ENCODE measurements at regions not wholly inside any gene's neighbourhood (a gene's known extent, or its start where the extent isn't known, plus 50 kb on each side); places are given as distances from the start of the nearest gene placed in this dataset.
A peak's percentile ranks its signal among the peaks of the same experiment; 100 is the strongest.
"Not testable (repeated sequence)": the region's sequence is repeated elsewhere in the genome, so short reads cannot be mapped to it uniquely, and the experiment has no call there.

DNA sequence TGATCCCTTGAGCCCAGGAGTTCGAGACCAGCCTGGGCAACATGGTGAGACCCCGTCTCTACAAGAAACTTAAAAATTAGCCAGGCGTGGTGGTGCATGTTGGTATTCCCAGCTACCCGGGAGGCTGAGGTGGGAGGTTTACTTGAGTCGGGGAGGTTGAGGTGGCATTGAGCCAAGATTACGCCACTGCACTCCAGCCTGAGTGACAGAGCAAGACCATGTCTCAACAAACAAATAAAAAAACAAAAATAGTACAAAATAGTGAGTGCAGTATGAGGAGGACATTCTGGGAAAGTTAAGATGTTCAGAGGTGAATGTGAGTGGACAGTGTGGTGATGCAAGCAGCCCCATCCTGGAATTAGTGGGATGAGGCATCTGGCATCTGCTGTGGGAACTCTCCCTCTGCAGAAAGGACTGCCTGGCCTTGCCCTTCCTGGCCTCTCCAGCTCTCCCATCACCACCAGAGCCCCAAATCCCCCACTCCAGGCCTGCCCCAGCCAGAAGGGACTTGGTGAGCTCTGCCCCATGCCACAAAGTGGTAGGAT is 96.6 kb upstream of the PARD3 start:
- H3K27ac ChIP-seq, result no peak overlapping the region
- no peak overlapping the region for H3K4me3 ChIP-seq
- H3K9ac ChIP-seq, result no peak overlapping the region
- H3K36me3 ChIP-seq, result no peaks in the 10 kb centered on the region
- H3K27me3 ChIP-seq, result no peaks in the 10 kb centered on the region
- peaks cover 0 to 27% (median 15%) of the 10 kb centered on the region in 10 experiments; a peak in 12 of 20 replicates for H3K4me1 ChIP-seq
- no peaks in the 10 kb centered on the region for H4K20me1 ChIP-seq
- H3K9me3 ChIP-seq (replicated peaks in 1 of 11), result no peaks in the 10 kb centered on the region
- no peak for TF ChIP-seq Cebpa-rat (IDR thresholded peaks at IDR 0.05)
- H3K4me2 ChIP-seq, result peak overlapping the region in 6 of 11 experiments; percentile 13 to 46 (median 28); a peak in 4 of 22 replicates

DNA sequence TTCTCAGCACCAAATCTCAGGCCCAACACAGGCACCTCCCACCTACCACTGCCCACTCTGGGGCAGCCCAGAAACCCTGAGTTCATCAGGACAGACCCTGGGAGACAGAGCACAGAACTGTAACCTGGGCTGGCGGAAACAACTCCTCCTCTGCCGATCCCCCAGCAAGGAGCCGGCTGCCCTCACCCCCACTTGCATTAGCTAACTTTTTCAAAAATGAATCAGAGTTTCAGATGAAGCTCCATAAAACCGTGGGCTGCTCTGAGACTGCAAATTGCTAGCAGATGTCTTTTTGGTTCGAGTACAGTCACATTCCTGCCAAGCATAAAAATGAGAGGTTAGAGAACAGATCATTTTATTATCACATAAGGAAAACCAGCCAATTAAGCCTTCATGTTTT is 93.4 kb upstream of the PARD3 start:
- H3K4me3 ChIP-seq, result no peak overlapping the region
- TF ChIP-seq Cebpa-rat (IDR thresholded peaks at IDR 0.05), result no peak
- H3K4me1 ChIP-seq, result peaks cover 0 to 27% (median 15%) of the 10 kb centered on the region in 10 experiments; a peak in 12 of 20 replicates
- H3K36me3 ChIP-seq, result no peaks in the 10 kb centered on the region
- H3K9me3 ChIP-seq (replicated peaks in 1 of 11), result no peaks in the 10 kb centered on the region
- peak overlapping the region in 1 of 11 experiments; percentile 49; a peak in 1 of 22 replicates for H3K4me2 ChIP-seq
- H3K27ac ChIP-seq, result no peak overlapping the region
- no peak overlapping the region for H3K9ac ChIP-seq
- H3K27me3 ChIP-seq, result no peaks in the 10 kb centered on the region
- H4K20me1 ChIP-seq, result no peaks in the 10 kb centered on the region

DNA sequence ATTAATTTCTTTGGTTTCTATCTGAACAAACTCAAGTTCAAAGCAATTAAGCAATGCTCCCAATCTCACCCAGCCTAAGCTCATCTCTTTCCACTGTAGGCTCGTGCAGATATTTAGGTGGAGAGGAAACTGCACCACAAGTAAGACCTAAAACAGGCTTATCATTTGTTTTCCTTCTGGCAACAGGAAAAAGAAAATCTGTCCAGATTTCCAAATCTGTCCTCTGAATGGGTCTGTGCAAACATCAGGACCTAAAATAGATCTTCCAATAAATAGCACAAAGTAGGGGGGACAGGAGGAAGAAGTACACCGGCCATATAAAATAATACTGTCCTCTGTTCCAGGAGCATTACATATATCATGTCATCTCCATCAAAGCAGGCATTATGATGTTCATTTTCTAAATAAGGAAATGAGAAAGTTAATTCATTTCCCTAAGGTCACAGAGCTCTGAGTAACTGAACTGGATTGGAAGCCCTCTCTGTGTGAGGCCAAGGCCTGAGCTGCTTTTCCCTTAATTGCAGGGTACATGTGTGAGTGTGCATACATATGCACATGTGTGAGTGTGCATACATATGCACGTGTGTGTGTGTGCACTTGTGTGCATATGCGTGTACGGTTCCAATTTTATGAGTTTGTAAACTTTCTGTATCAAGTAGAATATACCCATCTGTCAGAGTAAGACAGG is 92.8 kb upstream of the PARD3 start:
- no peak overlapping the region for H3K27ac ChIP-seq
- H3K4me1 ChIP-seq, result peaks cover 0 to 25% (median 14%) of the 10 kb centered on the region in 10 experiments; a peak in 12 of 20 replicates
- H3K4me2 ChIP-seq, result peak overlapping the region in 6 of 11 experiments; percentile 10 to 49 (median 37); a peak in 6 of 22 replicates
- H3K9me3 ChIP-seq (replicated peaks in 1 of 11), result no peaks in the 10 kb centered on the region
- no peak overlapping the region for H3K9ac ChIP-seq
- no peak for TF ChIP-seq Cebpa-rat (IDR thresholded peaks at IDR 0.05)
- no peaks in the 10 kb centered on the region for H3K27me3 ChIP-seq
- no peaks in the 10 kb centered on the region for H3K36me3 ChIP-seq
- H4K20me1 ChIP-seq, result no peaks in the 10 kb centered on the region
- H3K4me3 ChIP-seq, result no peak overlapping the region

- no peak for TF ChIP-seq Cebpa-rat (IDR thresholded peaks at IDR 0.05)
- Histone ChIP-seq H3K4me3 (no peak overlapping the region), H3K4me2 (no peak overlapping the region), H3K4me1 (peaks cover 0 to 14% (median 7%) of the 10 kb centered on the region in 10 experiments; a peak in 10 of 20 replicates), H3K27ac (no peak overlapping the region), H3K9ac (no peak overlapping the region), H3K27me3 (no peaks in the 10 kb centered on the region), H3K36me3 (no peaks in the 10 kb centered on the region), H4K20me1 (no peaks in the 10 kb centered on the region), H3K9me3 (replicated peaks in 1 of 11) (no peaks in the 10 kb centered on the region)
Measured at GRCh38 chr10:34906067-34906965, 91.2 kb upstream of the PARD3 start.

DNA sequence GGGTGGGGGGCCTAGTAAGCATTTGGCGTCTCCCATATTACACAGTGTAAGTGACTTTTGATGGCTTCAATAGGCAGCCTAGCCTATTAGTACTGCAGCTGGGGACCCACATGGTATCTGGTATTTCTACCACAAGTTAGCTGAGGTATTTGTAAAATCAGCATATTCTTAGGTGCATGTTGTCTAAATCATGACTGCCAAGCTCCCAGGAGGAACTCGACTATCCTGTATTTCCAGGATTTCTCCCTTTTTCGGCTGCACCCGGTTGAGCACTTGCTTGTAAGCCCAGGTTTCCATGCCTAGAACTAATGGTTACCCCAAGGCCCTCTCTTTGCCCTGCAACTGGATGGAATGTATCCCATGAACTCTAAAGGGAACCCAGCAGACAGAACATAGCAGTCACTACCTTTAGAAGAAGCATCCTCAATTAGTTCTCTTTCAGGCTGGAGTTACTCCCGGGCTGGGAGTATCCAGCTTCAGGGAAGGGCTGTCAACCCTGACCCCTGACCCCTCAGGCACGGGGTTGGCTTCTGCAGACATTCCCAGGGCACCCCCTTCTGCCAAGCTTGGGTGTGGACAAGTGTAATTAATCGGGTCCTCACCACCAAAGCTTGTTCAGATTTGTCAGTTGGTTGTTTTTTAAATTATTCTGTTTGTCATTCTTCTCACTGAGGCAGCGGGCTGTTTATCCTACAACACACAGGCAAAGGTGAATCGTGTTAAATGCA is 90.3 kb upstream of the PARD3 start:
- no peak overlapping the region for H3K27ac ChIP-seq

GRCh38 chr10:34904191-34904590 is 89.1 kb upstream of the PARD3 start:
- Histone ChIP-seq H3K9ac (no peak overlapping the region), H3K4me3 (no peak overlapping the region), H3K36me3 (no peaks in the 10 kb centered on the region), H3K9me3 (replicated peaks in 1 of 11) (no peaks in the 10 kb centered on the region), H3K4me2 (no peak overlapping the region), H4K20me1 (no peaks in the 10 kb centered on the region), H3K4me1 (peaks cover 0 to 14% (median 7%) of the 10 kb centered on the region in 10 experiments; a peak in 10 of 20 replicates), H3K27me3 (no peaks in the 10 kb centered on the region), H3K27ac (no peak overlapping the region)
- no peak for TF ChIP-seq Cebpa-rat (IDR thresholded peaks at IDR 0.05)

More for the DNA sequence above, 90.3 kb upstream of the PARD3 start:
- Histone ChIP-seq H3K9me3 (replicated peaks in 1 of 11) (no peaks in the 10 kb centered on the region), H3K9ac (no peak overlapping the region), H3K4me2 (no peak overlapping the region), H3K4me3 (no peak overlapping the region), H4K20me1 (no peaks in the 10 kb centered on the region), H3K36me3 (no peaks in the 10 kb centered on the region), H3K27me3 (no peaks in the 10 kb centered on the region), H3K4me1 (peaks cover 0 to 14% (median 7%) of the 10 kb centered on the region in 10 experiments; a peak in 10 of 20 replicates)
- TF ChIP-seq Cebpa-rat (IDR thresholded peaks at IDR 0.05), result no peak

DNA sequence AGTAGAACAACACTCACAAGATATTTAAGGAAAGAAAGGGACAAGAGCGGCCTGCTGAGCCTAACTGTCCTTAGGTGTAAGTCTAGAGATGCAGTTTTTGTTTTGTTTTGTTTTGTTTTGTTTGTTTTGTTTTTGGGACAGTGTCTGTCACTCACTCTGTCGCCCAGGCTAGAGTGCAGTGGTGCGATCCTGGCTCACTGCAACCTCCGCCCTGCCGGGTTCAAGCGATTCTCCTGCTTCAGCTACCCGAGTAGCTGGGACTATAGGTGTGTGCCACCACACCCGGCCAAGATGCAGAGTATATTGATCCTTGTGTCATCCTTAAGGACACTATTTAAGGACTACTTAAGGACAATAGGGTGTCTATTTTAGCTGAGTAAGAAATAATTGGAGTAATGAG is 84.1 kb upstream of the PARD3 start:
- Histone ChIP-seq H3K4me2 (no peak overlapping the region), H4K20me1 (no peaks in the 10 kb centered on the region), H3K9ac (no peak overlapping the region), H3K36me3 (no peaks in the 10 kb centered on the region), H3K27me3 (no peaks in the 10 kb centered on the region), H3K27ac (no peak overlapping the region), H3K4me1 (no peaks in the 10 kb centered on the region), H3K9me3 (replicated peaks in 1 of 11) (no peaks in the 10 kb centered on the region), H3K4me3 (no peak overlapping the region)
- TF ChIP-seq Cebpa-rat (IDR thresholded peaks at IDR 0.05), result no peak

DNA sequence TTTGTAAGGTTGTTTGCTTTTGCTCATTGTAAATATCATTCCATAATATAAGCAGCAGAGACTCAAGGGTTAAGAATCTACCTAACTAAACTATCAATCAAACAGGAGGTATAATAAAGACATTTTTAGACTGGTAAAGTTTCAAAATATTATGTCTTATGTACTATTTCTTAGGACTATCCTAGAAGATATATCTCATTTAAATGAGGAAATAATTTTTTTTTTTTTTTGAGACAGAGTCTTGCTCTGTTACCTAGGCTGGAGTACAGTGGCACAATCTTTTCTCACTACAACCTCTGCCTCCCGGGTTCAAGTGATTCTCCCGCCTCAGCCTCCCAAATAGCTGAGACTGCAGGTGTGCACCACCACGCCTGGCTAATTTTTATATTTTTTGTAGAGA is 80.9 kb upstream of the PARD3 start:
- no peak overlapping the region for H3K4me2 ChIP-seq
- no peaks in the 10 kb centered on the region for H3K36me3 ChIP-seq
- no peaks in the 10 kb centered on the region for H4K20me1 ChIP-seq
- no peaks in the 10 kb centered on the region for H3K9me3 ChIP-seq (replicated peaks in 1 of 11)
- H3K4me3 ChIP-seq, result no peak overlapping the region
- TF ChIP-seq Cebpa-rat (IDR thresholded peaks at IDR 0.05), result no peak
- H3K27me3 ChIP-seq, result no peaks in the 10 kb centered on the region
- H3K9ac ChIP-seq, result no peak overlapping the region
- no peaks in the 10 kb centered on the region for H3K4me1 ChIP-seq
- no peak overlapping the region for H3K27ac ChIP-seq

GRCh38 chr10:34895046-34895445 is 80.0 kb upstream of the PARD3 start:
- H3K9ac ChIP-seq; H3K27ac ChIP-seq; H4K20me1 ChIP-seq; H3K36me3 ChIP-seq; H3K27me3 ChIP-seq; H3K9me3 ChIP-seq (replicated peaks in 1 of 11); H3K4me2 ChIP-seq; H3K4me3 ChIP-seq; H3K4me1 ChIP-seq: not testable (repeated sequence)

DNA sequence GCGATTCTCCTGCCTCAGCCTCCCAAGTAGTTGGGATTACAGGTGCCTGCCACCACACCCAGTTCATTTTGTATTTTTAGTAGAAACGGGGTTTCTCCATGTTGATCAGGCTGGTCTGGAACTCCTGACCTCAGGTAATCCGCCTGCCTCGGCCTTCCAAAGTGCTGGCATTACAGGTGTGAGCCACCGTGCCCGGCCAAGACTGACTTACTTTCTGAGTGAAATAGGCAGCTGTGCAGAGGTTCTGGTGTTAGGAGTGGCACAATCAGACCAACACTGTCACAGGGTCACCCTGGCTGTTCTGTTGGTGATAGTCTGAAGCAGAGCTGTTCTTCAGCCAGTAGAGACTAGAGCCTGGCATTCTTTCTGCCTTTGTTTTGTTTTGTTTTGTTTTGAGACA is 77.4 kb upstream of the PARD3 start:
- H3K27ac ChIP-seq; H4K20me1 ChIP-seq; H3K9ac ChIP-seq; H3K4me2 ChIP-seq; H3K4me1 ChIP-seq; H3K4me3 ChIP-seq; H3K27me3 ChIP-seq; H3K36me3 ChIP-seq; H3K9me3 ChIP-seq (replicated peaks in 1 of 11): not testable (repeated sequence)
